GM20000 (cell line): ENCODE measurements at regions not wholly inside any gene's neighbourhood (a gene's known extent, or its start where the extent isn't known, plus 50 kb on each side); places are given as distances from the start of the nearest gene placed in this dataset.

Experiments used
- DNase-seq: peaks from one replicate; pipeline ENCODE4 v3.0.0; 2012; ENCODE audit warnings: low spot score
- CTCF ChIP-seq: IDR thresholded peaks from 2 replicates; pipeline ENCODE4 v1.5.1; 2012; ENCODE audit warnings: mild to moderate bottlenecking, control low read depth; ENCODE audit errors: extremely low read depth, missing control alignments

GRCh38 chr14:99065551-99065950, 206.4 kb downstream of the BCL11B start:
- no peak for TF ChIP-seq CTCF
- DNase-seq: no peak

GRCh38 chr14:99066378-99066777, 205.6 kb downstream of the BCL11B start:
- no peak for TF ChIP-seq CTCF
- no peak for DNase-seq

- no peak for TF ChIP-seq CTCF
- DNase-seq: no peak
These were observed 204.7 kb downstream of the BCL11B start for GRCh38 chr14:99067141-99067920.

- no peak for TF ChIP-seq CTCF
These were observed 204.1 kb downstream of the BCL11B start for GRCh38 chr14:99067927-99068326.

GRCh38 chr14:99069946-99070345, 202.1 kb downstream of the BCL11B start:
- TF ChIP-seq CTCF: no peak
- DNase-seq: no peak

More at GRCh38 chr14:99067927-99068326, 204.1 kb downstream of the BCL11B start:
- no peak for DNase-seq

GRCh38 chr14:99072433-99072832, 199.6 kb downstream of the BCL11B start:
- no peak for TF ChIP-seq CTCF
- DNase-seq: no peak

GRCh38 chr14:99072956-99073355, 199.0 kb downstream of the BCL11B start:
- no peak for DNase-seq
- TF ChIP-seq CTCF: no peak
